ENCODE measurements at regions not wholly inside any gene's neighbourhood (a gene's known extent, or its start where the extent isn't known, plus 50 kb on each side); places are given as distances from the start of the nearest gene placed in this dataset.
"Not testable (repeated sequence)": the region's sequence is repeated elsewhere in the genome, so short reads cannot be mapped to it uniquely, and the experiment has no call there.

DNA sequence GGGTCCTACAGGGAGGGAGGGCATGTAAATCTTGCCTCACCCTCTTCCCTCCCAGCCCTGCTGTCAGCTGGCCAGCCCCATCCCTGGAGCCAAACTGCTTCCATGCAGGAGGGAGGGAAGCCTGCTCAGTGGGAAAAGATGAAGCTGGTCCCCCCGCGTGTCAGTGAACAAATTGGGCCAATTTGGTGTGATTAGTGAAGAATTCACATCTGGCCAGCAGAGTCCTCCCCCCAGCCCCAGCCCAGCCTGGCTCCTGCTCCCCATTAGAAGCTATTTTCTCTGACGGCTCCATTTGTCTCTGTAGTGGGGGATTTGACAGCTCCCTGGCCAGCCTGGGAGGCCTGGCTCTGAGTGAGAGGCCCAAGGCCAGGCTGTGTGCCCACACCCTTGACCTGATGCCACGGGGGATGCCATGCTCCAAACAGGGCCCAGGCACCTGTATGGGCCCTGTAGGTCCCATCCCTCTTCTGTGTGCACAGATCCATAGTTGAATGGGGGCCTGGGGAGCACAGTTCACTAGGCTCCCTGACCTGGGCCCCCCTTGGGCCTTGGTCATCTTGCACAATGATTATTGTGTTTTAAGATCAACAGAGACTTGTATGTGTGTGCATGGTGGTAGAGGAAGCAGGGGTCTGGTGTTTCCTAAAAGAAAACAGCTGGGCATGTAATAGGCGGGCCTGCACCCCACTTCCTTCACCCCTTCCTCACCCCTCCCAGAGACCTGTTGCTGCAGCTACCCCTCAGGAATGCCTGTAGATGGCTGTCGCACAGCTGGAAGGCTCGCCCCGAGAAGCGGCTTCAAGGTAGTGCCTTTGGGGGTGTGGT, 50.7 kb upstream of the TAC4 start:
- Histone ChIP-seq H3K27ac (no peak overlapping the region), H3K4me3 (no peak overlapping the region)

DNA sequence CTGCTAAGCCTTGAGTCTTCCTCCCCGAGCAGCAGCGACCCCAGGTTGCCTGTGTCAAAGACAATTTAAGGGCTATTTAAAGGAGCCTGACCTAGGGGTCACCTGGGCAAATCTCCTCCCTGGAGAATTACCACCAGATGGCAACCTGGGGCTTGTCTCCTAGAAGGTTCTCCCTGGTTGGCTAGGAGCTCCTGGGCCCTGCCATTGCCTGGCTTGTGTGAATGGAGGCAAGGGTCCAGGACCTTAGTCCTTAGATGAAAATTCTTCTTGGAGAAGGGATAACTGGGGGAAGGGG, 51.3 kb upstream of the TAC4 start:
- no peak overlapping the region for H3K4me3 ChIP-seq
- H3K27ac ChIP-seq, result no peak overlapping the region

DNA sequence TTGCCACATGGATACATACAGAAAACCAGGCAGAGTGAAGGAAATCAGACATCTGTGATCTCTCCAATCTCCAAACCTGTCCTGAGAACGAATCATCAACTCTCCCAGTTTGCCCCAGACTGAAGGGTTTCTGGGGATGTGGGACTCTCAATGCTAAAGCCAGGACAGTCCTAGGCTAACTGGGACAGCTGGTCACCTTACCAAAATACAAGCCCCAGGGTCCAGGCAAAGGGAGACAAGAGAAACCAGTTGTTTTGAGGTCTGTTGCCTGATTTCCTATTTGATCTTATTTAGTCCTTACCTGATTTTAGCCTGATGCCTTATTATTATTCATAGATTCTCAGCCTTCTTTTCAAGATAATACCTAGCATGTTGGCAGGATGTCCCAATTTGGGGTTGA, 51.7 kb upstream of the TAC4 start:
- Histone ChIP-seq H3K4me3 (no peak overlapping the region), H3K27ac (no peak overlapping the region)

DNA sequence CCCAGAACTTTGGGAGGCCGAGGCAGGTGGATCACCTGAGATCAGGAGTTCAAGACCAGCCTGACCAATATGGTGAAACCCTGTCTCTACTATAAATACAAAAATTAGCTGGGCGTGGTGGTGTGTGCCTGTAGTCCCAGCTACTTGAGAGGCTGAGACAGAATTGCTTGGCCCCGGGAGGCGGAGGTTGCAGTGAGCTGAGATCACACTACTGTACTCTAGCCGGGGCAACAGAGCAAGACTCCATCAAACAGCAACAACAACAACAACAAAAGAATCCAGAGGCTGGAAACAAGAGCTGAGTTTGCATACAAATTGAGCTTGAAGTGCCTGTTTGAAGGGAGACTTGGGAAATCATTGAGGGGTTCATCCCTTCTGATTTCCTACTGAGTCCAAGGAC, 52.9 kb upstream of the TAC4 start:
- not testable (repeated sequence) for H3K4me3 ChIP-seq
- H3K27ac ChIP-seq, result peak overlapping the region in 1 of 21 experiments; percentile 16

DNA sequence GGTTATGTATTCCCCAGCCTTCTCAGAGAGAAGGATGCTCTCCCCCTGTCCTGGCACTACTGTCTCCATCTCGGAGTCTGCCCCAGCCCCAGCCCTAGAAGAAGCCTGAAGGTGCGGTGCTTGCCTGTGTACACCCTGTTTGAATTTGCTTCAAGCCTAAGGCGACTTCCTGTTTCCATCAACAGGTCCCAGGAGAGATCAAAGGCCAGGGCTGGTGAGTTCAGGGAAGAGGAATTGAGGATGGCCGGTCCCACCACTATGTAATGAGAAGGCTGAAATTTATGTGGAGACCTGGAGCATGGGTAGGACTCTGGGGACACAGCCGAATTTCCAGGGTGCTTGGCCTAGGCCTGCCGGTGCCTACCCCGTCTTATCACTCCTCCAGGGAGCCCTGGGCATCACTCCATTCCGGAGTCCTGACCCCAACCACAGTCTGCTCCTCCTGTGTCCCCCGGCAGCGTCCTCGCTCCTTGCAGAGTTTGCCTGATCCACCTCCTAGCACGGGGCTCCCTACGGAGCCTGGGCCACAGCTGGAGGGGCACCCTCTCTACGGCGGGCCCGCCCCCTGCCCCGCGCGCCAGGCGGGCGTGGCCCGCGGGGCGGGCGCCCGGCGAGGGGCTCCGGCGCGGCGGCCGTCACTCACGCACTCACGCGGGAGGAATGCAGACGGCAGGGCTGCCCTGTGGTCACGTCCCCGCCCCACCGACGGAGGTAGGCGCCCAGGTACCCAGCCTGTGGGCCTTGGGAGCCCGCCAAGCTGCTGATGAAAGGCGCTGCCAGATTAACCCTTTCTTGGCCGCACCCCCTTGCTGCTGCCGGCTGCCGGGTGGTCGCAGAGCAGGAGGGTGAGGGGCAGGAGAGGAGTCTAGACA, 53.8 kb upstream of the TAC4 start:
- peak overlapping the region in 1 of 7 experiments; percentile 7 for H3K4me3 ChIP-seq

DNA sequence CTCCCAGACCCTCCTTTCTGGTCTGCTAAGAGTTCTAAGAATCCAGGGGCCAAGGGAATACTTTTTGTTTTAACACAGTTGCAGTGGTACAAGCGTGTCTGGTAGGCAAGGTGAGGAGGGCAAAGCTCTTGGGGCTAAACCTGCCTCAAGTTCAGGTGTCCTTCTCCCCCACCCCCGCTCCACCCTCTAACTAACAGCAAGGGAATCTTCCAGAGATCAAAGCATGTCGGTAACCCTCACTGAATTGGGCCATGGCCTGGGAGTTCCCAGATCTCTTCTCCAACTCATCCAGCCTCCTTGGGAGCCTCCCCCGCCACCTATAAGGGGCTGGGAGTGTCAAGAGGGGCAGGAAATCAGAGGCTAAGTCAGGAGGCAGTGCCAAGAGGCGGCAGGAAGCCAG, 55.7 kb upstream of the TAC4 start:
- Histone ChIP-seq H3K27ac (no peak overlapping the region), H3K4me3 (no peak overlapping the region)

More for the DNA sequence above, 53.8 kb upstream of the TAC4 start:
- peak overlapping the region in 2 of 21 experiments; percentile 16 to 29 for H3K27ac ChIP-seq

DNA sequence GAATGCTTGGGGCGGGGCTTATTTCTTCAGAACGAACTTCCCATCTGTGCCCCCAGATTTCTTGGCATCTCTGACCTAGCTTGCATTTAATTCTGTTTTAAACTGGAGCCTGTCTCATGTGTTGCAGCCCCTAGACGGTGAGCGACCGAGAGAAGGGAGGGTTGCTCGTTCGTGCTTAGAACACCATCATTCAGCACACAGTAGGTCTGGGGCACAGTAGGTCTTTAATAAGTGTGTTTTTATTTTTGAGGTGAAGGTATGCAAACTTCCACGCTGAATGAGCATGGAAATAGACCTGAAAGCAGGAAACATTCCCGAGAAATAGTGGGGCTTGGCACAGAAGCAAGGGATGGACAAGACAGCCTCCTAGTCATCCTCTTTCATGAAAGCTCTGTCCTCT, 57.0 kb upstream of the TAC4 start:
- H3K27ac ChIP-seq, result no peak overlapping the region
- H3K4me3 ChIP-seq, result no peak overlapping the region

DNA sequence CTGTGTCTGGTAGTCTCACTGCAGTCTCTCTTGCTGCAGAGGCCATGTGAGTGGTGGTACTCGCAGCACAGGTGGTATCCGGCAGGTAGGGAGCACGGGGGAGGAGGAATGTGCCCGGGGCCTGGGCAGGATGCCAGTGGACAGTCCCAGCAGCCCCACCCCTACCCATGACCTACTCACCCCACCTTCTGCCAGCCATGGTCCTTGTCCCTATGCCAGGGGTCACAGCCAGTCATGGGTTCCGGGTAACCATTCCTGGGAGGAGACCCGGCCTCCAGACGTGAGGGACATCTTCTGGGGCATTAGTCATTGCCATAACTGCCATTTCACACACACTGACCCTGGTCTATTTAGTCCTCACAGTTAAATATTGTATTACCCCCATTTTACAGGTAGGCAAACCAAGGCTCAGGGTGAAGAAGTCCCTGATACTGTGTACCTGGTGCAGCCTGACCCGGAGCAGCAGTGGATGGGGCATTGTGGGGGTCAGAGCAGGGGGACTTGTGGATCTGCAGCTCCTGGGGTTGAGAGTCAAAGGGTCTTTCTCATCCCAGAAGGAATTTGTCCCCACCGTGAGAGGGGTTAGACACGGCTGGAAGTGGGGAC, 58.8 kb upstream of the TAC4 start:
- Histone ChIP-seq H3K27ac (no peak overlapping the region), H3K4me3 (no peak overlapping the region)

DNA sequence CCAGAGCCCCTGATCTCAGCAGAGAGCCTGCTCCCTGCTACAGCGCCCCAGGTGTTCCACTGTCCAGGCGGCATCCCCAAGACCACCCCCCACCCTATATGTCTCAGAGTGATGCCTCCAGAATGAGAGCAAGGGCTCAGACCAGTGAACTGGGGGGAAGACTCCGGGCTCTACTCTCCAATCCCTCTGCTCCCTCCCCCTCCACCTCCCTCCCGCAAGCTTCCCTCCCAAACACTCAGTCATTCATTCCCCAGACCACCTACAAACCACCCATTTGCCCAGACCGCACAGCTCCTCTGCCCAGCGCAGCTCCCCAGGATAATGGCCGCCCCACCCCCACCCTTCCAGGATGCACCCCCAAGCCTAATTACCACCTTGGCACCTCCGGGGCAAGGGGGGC, 59.4 kb upstream of the TAC4 start:
- Histone ChIP-seq H3K4me3 (no peak overlapping the region), H3K27ac (no peak overlapping the region)

DNA sequence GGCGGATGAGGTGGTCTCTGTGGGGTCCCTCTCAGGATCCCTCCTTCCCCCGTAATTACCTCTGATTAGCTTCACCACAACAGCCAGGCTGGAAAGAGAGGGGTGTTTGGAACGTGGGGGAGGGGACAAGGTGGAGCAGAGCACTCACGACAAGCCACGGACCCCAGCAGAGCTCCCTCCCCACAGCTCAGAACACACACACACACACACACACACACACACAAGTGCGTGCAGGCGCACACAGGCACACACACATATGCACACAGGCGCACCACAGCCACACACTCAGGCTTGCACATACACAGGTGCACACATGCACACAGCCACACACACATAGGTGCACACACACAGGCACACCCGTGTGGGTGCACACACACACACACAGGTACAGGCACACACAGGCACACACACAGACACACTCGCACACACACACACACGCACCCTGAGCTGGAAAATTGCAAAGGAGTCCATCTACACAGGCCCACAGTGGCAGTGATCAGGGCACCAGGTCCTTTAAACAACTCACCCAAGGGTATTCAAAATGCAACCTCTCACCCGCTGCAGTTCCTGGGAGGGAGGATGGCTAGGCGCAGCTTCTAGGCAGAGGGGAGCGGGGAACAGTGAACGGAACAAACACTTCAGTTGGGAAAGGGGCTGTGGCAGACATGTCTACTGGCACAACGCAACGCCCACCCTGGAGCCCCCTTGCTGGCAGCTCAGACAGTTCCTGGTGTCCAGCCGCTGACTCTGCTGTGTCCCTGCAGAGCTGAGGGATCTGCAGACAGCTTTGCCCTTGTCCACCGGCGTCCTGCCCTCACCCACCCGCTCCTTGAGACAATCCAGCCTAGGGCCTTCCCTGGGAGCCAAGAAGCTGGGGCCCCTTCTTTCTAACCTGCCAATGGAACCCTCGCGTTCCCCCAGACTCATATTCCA, 59.9 kb upstream of the DLX4 start:
- Histone ChIP-seq H3K27ac (no peak overlapping the region), H3K4me3 (no peak overlapping the region)

DNA sequence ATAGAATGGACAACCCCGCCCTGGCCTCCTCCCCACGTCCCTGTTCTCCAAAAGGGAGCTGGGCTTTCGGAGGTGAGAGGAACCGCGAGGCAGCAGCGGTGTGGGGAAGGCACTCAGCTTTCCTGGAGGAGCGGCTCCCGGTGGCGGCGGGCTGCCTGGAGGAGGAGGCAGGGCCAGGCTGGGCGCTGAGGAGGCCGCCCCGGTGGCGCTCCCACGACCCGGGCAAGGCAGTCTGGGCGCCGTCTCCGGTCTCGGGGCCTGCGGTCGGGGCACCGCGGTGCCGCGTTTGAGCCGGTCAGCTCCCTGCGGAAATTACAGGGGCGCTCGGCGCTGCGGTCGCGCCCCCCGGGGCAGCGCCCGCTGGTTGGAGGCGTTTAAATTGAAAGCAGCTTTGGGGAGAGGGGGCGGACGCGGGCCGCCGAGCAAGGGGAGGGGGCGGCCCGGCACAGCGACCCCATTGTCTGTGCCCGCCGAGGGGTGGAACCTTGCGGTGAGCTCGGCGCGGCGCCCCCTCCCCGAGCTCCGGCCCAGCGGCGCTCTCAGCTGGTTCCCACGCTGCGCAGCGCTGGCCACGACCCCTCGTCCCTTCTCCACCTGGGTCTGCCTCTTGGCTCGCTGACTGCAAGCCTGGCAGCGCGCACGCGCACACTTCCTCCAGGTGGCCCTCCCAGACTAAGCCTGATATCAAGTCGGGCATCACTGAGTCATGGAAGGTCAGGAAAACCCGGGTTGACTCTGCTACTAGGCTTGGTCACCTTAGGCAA, 58.7 kb upstream of the DLX4 start:
- H3K27ac ChIP-seq, result peak overlapping the region in 4 of 21 experiments; percentile 21 to 41 (median 31)

DNA sequence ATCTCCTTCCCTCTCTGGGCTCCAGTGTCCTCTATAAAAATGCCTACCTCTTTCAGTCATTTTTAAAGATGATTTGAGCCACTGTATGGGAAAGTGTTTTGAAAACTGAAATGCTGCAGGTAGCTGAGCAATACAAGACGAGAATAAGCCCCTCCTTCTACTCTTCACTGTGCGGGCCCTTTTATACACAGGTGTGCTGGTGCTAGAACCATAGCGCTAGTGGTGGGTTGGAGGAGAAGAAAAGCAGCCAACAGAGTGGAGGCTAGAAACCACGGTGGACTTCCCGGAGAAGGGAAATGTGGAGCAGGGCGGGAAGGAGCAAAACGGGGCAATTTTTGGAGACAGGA, 58.2 kb upstream of the DLX4 start:
- Histone ChIP-seq H3K4me3 (peak overlapping the region in 1 of 7 experiments; percentile 13), H3K27ac (no peak overlapping the region)

More for the DNA sequence above, 58.7 kb upstream of the DLX4 start:
- H3K4me3 ChIP-seq, result peak overlapping the region in 4 of 7 experiments; percentile 13 to 18 (median 16)

DNA sequence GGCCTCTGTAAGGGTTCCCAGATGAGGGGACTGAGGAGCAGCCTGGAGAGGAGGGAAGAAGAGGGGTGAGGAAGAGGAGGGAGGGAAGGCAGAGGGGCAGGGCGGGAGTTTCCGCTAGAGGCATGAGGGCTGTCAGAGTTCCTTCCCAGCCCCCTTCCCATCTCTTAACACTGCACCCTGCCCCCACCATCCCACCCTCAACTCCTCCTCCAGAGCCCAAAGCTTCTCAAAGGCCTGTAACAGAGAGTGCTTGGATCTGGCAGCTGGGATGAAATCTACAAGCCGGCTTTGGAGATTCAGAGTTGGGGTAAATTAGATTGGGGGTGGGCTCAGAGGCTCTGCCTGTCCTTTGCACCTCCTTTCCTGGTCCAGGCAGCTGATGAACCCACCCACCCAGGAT, 57.3 kb upstream of the DLX4 start:
- Histone ChIP-seq H3K4me3 (no peak overlapping the region), H3K27ac (no peak overlapping the region)

DNA sequence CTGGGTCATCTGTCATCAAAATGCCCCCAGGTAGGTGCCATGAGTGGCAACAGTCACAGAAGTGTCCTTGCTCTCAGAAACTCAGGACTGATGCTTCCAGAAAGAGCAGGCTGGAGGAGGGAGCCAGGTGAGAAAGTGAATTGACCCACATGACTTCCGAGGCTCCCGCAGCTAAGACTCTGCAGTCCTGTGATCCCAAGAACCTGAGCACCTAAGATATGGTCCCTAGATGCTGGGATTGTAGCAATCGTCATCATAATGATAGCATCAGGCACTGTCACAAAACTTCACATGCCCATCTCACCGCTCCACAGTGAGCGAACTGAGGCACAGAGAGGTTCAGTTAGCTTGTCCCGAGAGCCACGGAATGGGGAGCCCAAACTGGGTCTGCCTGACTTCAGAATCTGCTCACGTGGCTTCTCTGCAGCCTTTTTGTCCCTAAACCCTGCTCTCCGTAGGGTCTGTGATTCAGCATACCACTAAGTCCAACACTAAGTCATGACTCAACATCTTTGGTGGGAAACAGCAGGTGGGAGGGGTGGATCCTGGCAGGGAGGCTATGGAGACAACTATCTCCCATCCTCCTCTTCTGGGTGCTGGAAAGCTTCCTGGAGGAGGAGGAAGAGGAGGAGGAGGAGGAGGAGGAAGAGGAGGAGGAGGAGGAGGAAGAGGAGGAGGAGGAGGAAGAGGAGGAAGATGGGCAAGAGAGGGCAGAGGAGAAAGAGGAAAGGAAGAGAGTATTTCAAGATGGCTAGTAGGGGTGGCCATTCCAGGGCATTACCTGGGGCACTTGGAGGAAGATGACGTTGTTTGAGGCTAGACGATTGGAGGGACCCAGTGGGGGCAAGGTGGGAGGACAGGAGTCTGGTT, 55.5 kb upstream of the DLX4 start:
- no peak overlapping the region for H3K4me3 ChIP-seq
- H3K27ac ChIP-seq, result no peak overlapping the region

DNA sequence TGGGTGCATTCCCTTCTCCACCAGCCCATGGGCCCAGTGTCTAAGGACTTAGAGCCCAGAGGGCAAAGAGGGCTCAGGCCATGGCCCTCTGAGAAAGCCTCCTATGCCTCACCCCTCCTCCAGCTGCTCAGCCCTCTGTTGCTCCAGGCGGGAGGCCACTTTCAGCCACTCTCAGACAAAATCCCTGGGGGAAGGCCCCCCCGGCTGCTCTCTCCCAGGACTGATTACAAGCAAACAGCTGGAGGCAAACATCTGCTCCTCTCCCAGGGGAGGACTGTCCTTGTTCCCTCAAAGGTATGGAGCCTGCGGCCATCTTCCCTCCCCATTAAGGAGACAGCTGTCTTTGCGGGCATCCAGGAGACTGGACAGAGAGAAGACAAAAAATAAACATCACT, 54.9 kb upstream of the DLX4 start:
- no peak overlapping the region for H3K4me3 ChIP-seq
- no peak overlapping the region for H3K27ac ChIP-seq

DNA sequence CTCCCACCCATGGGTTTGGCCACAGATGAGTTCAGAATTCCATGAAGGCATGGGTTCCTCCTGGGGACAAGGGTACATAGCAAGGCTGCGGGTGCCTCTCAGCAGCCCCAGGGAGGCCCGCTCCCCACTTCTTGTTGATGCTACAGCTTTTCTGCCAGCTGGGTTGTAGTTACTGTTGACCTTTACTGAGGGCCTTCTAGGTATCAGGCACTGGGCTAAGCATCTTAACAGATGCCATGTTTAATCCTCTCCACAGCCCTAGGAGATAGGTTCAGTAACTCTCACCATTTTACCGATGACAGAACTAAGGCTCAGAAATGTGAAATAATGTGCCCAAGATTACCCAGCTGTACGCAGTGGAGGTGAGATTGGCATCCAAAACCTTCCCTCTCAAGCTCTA, 54.3 kb upstream of the DLX4 start:
- Histone ChIP-seq H3K27ac (no peak overlapping the region), H3K4me3 (no peak overlapping the region)

DNA sequence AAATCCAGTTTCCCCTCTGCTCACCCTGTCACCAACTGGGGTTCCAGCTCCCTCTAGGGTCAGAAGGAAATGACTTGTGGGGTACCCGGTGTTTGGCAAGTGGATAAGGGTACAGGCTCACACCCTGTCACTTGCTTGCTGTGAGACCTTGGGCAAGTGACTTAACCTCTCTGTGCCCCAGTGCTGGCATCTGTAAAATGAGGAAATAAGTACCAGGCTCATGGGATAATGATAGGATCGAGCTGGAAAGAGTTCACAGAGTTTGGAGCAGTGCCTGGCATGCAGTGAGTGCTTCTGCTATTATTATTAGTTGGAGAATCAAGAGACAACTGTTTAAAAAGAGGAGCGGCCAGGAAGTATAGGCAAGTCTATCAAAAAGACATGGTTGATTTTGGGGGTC, 53.7 kb upstream of the DLX4 start:
- no peak overlapping the region for H3K4me3 ChIP-seq
- H3K27ac ChIP-seq, result no peak overlapping the region

DNA sequence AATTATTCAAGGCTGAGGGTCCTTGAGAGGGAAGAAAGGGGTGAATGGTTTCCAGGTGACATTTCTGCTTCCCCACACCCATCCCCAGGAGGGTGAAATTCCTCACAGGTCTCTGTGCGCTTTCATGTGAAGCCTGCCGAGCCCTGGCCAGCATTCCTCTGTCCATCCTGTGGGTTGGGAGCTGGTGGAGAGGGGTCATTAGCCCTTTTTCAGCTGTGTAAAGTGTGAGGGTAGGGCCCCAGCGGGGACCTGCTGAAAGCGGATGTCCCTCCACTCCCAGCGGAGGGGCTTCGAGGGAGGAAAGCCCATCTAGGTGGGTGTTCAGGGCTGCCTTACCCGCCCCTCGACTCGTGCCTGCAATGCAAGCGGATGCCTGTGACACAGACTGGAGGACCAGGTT, 53.3 kb upstream of the DLX4 start:
- H3K4me3 ChIP-seq, result no peak overlapping the region
- no peak overlapping the region for H3K27ac ChIP-seq

Measured in skin epidermis (tissue), 12 donors.